Pancreas (tissue), 10 donors: ENCODE measurements at regions not wholly inside any gene's neighbourhood (a gene's known extent, or its start where the extent isn't known, plus 50 kb on each side); places are given as distances from the start of the nearest gene placed in this dataset.

Experiments used
- ATAC-seq, 4 donors: fragments of 200-7000 bp; cut with Tn5 transposase; one replicate each; pipeline versions ENCODE4 v1.8.0 to v1.9.1; 2020; ENCODE audit warnings: mild to moderate bottlenecking in 4 of 4, moderate library complexity in 4 of 4
- DNase-seq, 6 donors: peaks; one replicate each; pipeline ENCODE4 v3.0.0-alpha.2; 2020
- FAIRE-seq: peaks from 2 replicates; lab custom pipeline; 2012; peaks lifted over from hg19 to GRCh38; lab: Jason Lieb, UNC
- H3K27ac ChIP-seq, 4 donors: fragments of 200-600 bp; sonication (generic); 1 replicate in 3 of 4; 2 replicates in 1 of 4; pipeline versions ENCODE4 v1.5.0 to v1.8.0; 2020
- H3K27me3 ChIP-seq, 4 donors: fragments of 200-600 bp; one replicate each; pipeline ENCODE4 v1.8.0; 2021
- H3K36me3 ChIP-seq, 3 donors: fragments of 200-600 bp; sonication (generic) in 1 of 3; one replicate each; pipeline versions ENCODE4 v1.5.0 to v1.8.0; 2020 to 2021
- H3K4me1 ChIP-seq, 3 donors: fragments of 200-600 bp; one replicate each; pipeline ENCODE4 v1.8.0; 2021
- H3K4me3 ChIP-seq, 4 donors: fragments of 200-600 bp; sonication (generic) in 2 of 4; one replicate each; pipeline versions ENCODE4 v1.5.0 to v1.8.0; 2020 to 2021
- H3K9me3 ChIP-seq, 4 donors: fragments of 200-600 bp; one replicate each; pipeline ENCODE4 v1.8.0; 2021
- CTCF ChIP-seq, 4 donors: fragments of 200-600 bp; sonication (generic) in 3 of 4; IDR thresholded peaks; one replicate each; pipeline versions ENCODE4 v1.5.0 to v1.8.0; 2021; ENCODE audit warnings: antibody characterized with exemption in 4 of 4
- WGBS, 2 donors: extraction: QIAGEN DNeasy Blood & Tissue Kit; methylation state at CpG; one replicate each; pipeline ENCODE4 v1.1.7; 2013; 5-methylcytosine and 5-hydroxymethylcytosine counted together
- intact Hi-C, 3 donors: fragments of 100-400 bp; cut with DNase I; formaldehyde crosslinking; loops; one replicate each; pipeline versions ENCODE4 v1.11.1 to v1.14.2; 2022
- donor health status: healthy with polysubstance abuse.
- donor health status: DM: no; HTN: no; CAD: no; lungs with moderate emphysema.
- donor health status: DM: no; HTN: no; CAD: no.
- donor health status: control.
- donor health status: control.
- donor health status: Bipolar disorder and iron deficiency.
- donor health status: DM: yes; HTN: yes; CAD: no.
- donor health status: DM: no; HTN: no; CAD: no.
- donor health status: DM: no; HTN: no; CAD: no.
- donor health status: DM: yes; HTN: yes; CAD: no.

DNA sequence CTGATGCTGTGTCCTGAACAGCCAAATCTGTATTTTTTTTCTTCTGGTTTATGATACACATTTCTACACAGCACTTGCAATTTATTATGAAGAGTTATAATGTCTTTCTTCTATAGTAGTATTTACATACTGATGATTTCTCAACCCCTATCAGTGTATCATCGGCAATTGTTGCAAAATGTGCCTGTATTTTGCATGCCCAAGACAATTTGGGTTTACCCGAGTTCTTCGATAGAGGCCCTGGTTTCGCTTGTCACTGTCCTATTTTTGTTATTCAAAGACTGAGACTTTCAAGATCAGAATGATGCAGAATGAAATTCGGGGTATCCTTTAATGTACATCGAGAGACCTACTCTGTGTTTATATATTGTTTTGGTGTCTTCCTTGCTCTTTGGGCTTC lies 184.5 kb upstream of the PRSS58 start:
- H3K27me3 ChIP-seq = no peaks in the 10 kb centered on the region
- 91 to 95% methylated on average over 6 of the region's 6 CpGs for WGBS, 2 donors
- intact Hi-C loops = no loop called here
- no peak overlapping the region for H3K4me3 ChIP-seq
- H3K9me3 ChIP-seq = no peaks in the 10 kb centered on the region
- no peaks in the 10 kb centered on the region for H3K36me3 ChIP-seq
- no peak overlapping the region for H3K27ac ChIP-seq
- no peak for DNase-seq
- no peak for FAIRE-seq
- no peak for ATAC-seq
- TF ChIP-seq CTCF (IDR thresholded peaks at IDR 0.05) = no peak
- no peaks in the 10 kb centered on the region for H3K4me1 ChIP-seq

DNA sequence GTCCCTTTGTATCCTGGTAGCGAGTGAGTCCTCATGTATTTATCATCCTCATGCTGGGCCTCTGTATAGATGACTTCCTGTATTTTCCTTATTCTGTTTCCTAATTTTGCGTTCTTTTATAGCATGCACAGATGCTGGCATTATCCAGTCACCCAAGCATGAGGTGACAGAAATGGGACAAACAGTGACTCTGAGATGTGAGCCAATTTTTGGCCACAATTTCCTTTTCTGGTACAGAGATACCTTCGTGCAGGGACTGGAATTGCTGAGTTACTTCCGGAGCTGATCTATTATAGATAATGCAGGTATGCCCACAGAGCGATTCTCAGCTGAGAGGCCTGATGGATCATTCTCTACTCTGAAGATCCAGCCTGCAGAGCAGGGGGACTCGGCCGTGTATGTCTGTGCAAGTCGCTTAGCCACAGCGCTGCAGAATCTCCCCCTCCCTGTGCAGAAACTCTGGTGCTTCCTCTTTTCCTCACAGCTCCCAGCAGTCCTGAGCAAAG lies 183.1 kb upstream of the PRSS58 start:
- TF ChIP-seq CTCF (IDR thresholded peaks at IDR 0.05) = no peak
- intact Hi-C loops = no loop called here
- WGBS, 2 donors = 74 to 83% methylated on average over 9 of the region's 9 CpGs

DNA sequence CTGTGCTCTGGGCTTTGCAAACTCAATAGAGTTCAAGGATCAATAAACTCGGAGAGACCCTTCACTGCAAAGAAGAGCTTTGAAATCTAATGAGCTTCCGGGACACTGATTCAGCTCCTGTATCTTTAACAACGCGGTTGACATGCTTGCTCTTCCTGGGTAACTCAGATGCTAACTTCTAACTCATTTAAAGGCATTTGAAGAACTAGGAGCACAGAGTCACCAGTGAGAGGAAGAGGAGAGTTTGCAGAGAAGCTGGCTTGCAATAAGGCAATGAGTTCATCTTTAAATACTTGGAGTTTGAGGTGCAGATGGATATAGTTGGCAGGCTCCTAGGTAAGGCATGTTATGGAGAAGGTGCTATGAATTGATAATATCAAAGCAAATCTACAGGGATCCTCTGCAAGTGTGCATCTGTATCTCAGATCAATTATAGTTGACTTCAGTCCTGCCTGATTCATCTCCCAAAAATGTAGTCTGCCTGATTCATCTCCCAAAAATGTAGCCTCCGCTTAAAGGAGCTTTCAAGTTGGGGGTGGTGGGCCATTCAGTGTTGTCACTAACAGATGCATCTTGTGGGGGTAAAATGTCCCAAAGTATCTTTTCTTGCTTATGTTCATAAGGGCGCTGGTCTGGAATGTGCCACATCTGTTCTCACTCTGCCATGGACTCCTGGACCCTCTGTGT lies 182.5 kb upstream of the PRSS58 start:
- no peak for FAIRE-seq
- Histone ChIP-seq H3K27ac (no peak overlapping the region), H3K4me1 (no peaks in the 10 kb centered on the region), H3K9me3 (no peaks in the 10 kb centered on the region), H3K4me3 (no peak overlapping the region), H3K36me3 (no peaks in the 10 kb centered on the region), H3K27me3 (no peaks in the 10 kb centered on the region)
- ATAC-seq = peak in 1 of 4 donors; percentile 22
- no peak for TF ChIP-seq CTCF (IDR thresholded peaks at IDR 0.05)
- intact Hi-C loops = no loop called here
- WGBS, 2 donors = 76 to 80% methylated on average over 6 of the region's 6 CpGs
- no peak for DNase-seq

More for the DNA sequence above, 183.1 kb upstream of the PRSS58 start:
- no peak for DNase-seq
- Histone ChIP-seq H3K9me3 (no peaks in the 10 kb centered on the region), H3K27me3 (no peaks in the 10 kb centered on the region), H3K4me3 (no peak overlapping the region), H3K27ac (no peak overlapping the region), H3K4me1 (no peaks in the 10 kb centered on the region), H3K36me3 (no peaks in the 10 kb centered on the region)
- FAIRE-seq = no peak
- peak in 1 of 4 donors; percentile 42 for ATAC-seq

GRCh38 chr7:142439739-142440138 lies 181.9 kb upstream of the PRSS58 start:
- Histone ChIP-seq H3K9me3 (no peaks in the 10 kb centered on the region), H3K4me3 (no peak overlapping the region), H3K4me1 (no peaks in the 10 kb centered on the region), H3K36me3 (no peaks in the 10 kb centered on the region), H3K27me3 (no peaks in the 10 kb centered on the region), H3K27ac (no peak overlapping the region)
- intact Hi-C loops = no loop called here
- 91 to 92% methylated on average over 4 of the region's 4 CpGs for WGBS, 2 donors
- no peak for TF ChIP-seq CTCF (IDR thresholded peaks at IDR 0.05)
- no peak for FAIRE-seq
- no peak for DNase-seq
- ATAC-seq = no peak

- intact Hi-C loops = no loop called here
- WGBS, 2 donors = 64 to 81% methylated on average over 8 of the region's 8 CpGs
- H3K27ac ChIP-seq = no peak overlapping the region
- no peak for FAIRE-seq
- H3K9me3 ChIP-seq = no peaks in the 10 kb centered on the region
- no peak for TF ChIP-seq CTCF (IDR thresholded peaks at IDR 0.05)
- ATAC-seq = no peak
- no peaks in the 10 kb centered on the region for H3K27me3 ChIP-seq
- DNase-seq = no peak
- no peak overlapping the region for H3K4me3 ChIP-seq
- no peaks in the 10 kb centered on the region for H3K4me1 ChIP-seq
- no peaks in the 10 kb centered on the region for H3K36me3 ChIP-seq
Observed at GRCh38 chr7:142438923-142439515, 181.2 kb upstream of the PRSS58 start.
